ENCODE measurements at regions not wholly inside any gene's neighbourhood (a gene's known extent, or its start where the extent isn't known, plus 50 kb on each side); places are given as distances from the start of the nearest gene placed in this dataset.

DNA sequence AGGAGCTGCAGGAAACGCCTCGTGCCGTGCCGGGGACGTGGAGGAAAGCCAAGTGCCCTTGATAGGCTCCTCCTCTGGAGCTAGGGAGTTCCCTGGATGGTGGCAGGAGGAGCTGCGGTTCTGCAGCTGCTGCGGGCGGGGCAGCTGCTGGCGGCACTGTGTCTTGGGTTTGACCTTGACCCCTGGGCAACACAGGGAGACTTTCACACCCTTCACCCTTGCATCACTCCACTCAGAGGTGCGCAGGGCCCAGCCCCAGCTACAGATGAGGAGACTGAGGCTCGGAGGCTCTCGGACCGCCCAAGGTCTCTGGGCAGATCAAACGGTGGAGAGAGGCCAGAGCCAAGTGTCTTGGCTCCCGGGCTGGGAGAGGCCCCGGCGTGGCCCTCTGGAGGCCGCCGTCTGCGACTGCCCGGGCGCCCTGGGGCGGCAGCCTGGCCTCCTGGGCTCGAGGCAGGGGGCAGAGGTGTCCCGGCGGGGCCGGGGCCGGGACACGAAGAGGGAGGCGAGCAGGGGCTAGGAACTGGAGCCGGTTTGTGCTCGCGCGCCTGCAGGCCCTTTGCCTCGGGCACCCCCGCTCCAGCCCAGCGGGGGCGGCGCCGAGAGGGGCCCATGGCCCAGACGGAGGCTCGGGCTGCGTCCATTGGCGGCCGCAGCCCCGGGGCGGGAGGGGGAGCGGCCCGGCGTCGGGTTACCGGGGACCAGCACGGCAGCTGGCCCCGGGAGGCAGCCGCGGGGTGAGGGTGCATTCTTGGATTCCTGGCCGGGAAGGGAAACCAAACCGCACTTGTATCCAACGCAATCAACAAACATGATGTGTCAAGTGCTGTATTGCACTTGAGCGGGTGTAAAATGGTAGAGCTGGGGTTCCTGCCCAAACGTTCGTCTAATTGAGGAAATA lies 129.6 kb upstream of the SLC1A4 start (continued):
- TF ChIP-seq, protein P1, sequence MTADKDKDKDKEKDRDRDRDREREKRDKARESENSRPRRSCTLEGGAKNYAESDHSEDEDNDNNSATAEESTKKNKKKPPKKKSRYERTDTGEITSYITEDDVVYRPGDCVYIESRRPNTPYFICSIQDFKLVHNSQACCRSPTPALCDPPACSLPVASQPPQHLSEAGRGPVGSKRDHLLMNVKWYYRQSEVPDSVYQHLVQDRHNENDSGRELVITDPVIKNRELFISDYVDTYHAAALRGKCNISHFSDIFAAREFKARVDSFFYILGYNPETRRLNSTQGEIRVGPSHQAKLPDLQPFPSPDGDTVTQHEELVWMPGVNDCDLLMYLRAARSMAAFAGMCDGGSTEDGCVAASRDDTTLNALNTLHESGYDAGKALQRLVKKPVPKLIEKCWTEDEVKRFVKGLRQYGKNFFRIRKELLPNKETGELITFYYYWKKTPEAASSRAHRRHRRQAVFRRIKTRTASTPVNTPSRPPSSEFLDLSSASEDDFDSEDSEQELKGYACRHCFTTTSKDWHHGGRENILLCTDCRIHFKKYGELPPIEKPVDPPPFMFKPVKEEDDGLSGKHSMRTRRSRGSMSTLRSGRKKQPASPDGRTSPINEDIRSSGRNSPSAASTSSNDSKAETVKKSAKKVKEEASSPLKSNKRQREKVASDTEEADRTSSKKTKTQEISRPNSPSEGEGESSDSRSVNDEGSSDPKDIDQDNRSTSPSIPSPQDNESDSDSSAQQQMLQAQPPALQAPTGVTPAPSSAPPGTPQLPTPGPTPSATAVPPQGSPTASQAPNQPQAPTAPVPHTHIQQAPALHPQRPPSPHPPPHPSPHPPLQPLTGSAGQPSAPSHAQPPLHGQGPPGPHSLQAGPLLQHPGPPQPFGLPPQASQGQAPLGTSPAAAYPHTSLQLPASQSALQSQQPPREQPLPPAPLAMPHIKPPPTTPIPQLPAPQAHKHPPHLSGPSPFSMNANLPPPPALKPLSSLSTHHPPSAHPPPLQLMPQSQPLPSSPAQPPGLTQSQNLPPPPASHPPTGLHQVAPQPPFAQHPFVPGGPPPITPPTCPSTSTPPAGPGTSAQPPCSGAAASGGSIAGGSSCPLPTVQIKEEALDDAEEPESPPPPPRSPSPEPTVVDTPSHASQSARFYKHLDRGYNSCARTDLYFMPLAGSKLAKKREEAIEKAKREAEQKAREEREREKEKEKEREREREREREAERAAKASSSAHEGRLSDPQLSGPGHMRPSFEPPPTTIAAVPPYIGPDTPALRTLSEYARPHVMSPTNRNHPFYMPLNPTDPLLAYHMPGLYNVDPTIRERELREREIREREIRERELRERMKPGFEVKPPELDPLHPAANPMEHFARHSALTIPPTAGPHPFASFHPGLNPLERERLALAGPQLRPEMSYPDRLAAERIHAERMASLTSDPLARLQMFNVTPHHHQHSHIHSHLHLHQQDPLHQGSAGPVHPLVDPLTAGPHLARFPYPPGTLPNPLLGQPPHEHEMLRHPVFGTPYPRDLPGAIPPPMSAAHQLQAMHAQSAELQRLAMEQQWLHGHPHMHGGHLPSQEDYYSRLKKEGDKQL (CRISPR knock-in tag; IDR thresholded peaks at IDR 0.05; ENCODE audit: low read depth), result no peak
- TF ChIP-seq ZNF747 (CRISPR knock-in tag; IDR thresholded peaks at IDR 0.05; ENCODE audit: borderline replicate concordance) (no peak), HES4 (CRISPR knock-in tag; IDR thresholded peaks at IDR 0.05; ENCODE audit: borderline replicate concordance) (no peak), ZNF570 (CRISPR knock-in tag; IDR thresholded peaks at IDR 0.05; ENCODE audit: borderline replicate concordance) (no peak), SATB2 (CRISPR knock-in tag; IDR thresholded peaks at IDR 0.05) (no peak), RXRB (CRISPR knock-in tag; IDR thresholded peaks at IDR 0.05; ENCODE audit: borderline replicate concordance) (0 out of 2 replicates have a peak, but pooled peaks have one; percentile 31), ZNF850 (CRISPR knock-in tag; conservative IDR thresholded peaks at IDR 0.05) (no peak), ZNF547 (CRISPR knock-in tag; IDR thresholded peaks at IDR 0.05) (peak; percentile 71), ZC3H13 (CRISPR knock-in tag; IDR thresholded peaks at IDR 0.05) (no peak), ZNF564 (CRISPR knock-in tag; IDR thresholded peaks at IDR 0.05) (no peak), ZNF644 (CRISPR knock-in tag; IDR thresholded peaks at IDR 0.05; ENCODE audit: low read depth) (no peak), PPARG (CRISPR knock-in tag; conservative IDR thresholded peaks at IDR 0.05) (no peak), ATF1 (CRISPR knock-in tag; IDR thresholded peaks at IDR 0.05) (no peak)
- TF ChIP-seq, protein P2, sequence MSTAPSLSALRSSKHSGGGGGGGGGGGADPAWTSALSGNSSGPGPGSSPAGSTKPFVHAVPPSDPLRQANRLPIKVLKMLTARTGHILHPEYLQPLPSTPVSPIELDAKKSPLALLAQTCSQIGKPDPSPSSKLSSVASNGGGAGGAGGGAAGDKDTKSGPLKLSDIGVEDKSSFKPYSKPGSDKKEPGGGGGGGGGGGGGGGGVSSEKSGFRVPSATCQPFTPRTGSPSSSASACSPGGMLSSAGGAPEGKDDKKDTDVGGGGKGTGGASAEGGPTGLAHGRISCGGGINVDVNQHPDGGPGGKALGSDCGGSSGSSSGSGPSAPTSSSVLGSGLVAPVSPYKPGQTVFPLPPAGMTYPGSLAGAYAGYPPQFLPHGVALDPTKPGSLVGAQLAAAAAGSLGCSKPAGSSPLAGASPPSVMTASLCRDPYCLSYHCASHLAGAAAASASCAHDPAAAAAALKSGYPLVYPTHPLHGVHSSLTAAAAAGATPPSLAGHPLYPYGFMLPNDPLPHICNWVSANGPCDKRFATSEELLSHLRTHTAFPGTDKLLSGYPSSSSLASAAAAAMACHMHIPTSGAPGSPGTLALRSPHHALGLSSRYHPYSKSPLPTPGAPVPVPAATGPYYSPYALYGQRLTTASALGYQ (CRISPR knock-in tag; IDR thresholded peaks at IDR 0.05), result no peak
- TF ChIP-seq, protein P3, sequence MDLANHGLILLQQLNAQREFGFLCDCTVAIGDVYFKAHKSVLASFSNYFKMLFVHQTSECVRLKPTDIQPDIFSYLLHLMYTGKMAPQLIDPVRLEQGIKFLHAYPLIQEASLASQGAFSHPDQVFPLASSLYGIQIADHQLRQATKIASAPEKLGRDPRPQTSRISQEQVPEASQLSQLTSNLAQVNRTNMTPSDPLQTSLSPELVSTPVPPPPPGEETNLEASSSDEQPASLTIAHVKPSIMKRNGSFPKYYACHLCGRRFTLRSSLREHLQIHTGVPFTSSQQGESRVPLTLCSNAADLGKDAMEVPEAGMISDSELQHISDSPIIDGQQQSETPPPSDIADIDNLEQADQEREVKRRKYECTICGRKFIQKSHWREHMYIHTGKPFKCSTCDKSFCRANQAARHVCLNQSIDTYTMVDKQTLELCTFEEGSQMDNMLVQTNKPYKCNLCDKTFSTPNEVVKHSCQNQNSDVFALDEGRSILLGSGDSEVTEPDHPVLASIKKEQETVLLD (CRISPR knock-in tag; IDR thresholded peaks at IDR 0.05; ENCODE audit: low read depth), result no peak; the same call in 1 of the 2 replicates
- TF ChIP-seq, protein P4, sequence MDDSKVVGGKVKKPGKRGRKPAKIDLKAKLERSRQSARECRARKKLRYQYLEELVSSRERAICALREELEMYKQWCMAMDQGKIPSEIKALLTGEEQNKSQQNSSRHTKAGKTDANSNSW (CRISPR knock-in tag; IDR thresholded peaks at IDR 0.05; ENCODE audit: borderline replicate concordance), result no peak
- TF ChIP-seq, protein P5, sequence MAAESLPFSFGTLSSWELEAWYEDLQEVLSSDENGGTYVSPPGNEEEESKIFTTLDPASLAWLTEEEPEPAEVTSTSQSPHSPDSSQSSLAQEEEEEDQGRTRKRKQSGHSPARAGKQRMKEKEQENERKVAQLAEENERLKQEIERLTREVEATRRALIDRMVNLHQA (CRISPR knock-in tag; IDR thresholded peaks at IDR 0.05), result no peak
- TF ChIP-seq, protein P6, sequence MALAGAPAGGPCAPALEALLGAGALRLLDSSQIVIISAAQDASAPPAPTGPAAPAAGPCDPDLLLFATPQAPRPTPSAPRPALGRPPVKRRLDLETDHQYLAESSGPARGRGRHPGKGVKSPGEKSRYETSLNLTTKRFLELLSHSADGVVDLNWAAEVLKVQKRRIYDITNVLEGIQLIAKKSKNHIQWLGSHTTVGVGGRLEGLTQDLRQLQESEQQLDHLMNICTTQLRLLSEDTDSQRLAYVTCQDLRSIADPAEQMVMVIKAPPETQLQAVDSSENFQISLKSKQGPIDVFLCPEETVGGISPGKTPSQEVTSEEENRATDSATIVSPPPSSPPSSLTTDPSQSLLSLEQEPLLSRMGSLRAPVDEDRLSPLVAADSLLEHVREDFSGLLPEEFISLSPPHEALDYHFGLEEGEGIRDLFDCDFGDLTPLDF (CRISPR knock-in tag; IDR thresholded peaks at IDR 0.05), result no peak

Measured in HepG2 (cell line).